T-cell (primary cell): ENCODE measurements at regions not wholly inside any gene's neighbourhood (a gene's known extent, or its start where the extent isn't known, plus 50 kb on each side); places are given as distances from the start of the nearest gene placed in this dataset.

Source experiments
- ATAC-seq, 4 experiments: fragments of 200-7000 bp in 3 of 4; fragments of 150-1000 bp in 1 of 4; cut with Tn5 transposase; replicated peaks in 1 of 4; 1 replicate in 3 of 4; 2 replicates in 1 of 4; pipeline ENCODE4 v1.10.0; 2021; ENCODE audit warnings: moderate library complexity in 3 of 4, mild to moderate bottlenecking in 2 of 4, moderate number of reproducible peaks in 1 of 4
- CTCF ChIA-PET, 2 donors: fragments of 300-600 bp; sonication (Branson Sonifier 250); formaldehyde crosslinking; loops; one replicate each; lab custom pipeline; 2022; ENCODE audit warnings: antibody characterized with exemption in 2 of 2; lab: Charles Lee
- POLR2A ChIA-PET, 2 donors: fragments of 300-600 bp; sonication (Branson Sonifier 250); formaldehyde crosslinking; loops; one replicate each; lab custom pipeline; 2022; ENCODE audit warnings: antibody characterized with exemption in 2 of 2; lab: Charles Lee
- DNase-seq, 35 experiments: peaks; one replicate each; pipeline versions ENCODE4 v3.0.0 to v3.0.0-alpha.2; 2013 to 2023
- H3K27ac ChIP-seq: one replicate; pipeline ENCODE4 v1.5.1; 2013; ENCODE audit warnings: low read length
- H3K27me3 ChIP-seq, 2 experiments: replicated peaks in 1 of 2; 1 replicate in 1 of 2; 2 replicates in 1 of 2; pipeline versions ENCODE4 v1.6.1 to v1.7.0; 2013; ENCODE audit warnings: low read length in 1 of 2, mixed read lengths in 1 of 2; ENCODE audit not compliant: control insufficient read depth in 2 of 2, insufficient read depth in 2 of 2; ENCODE audit errors: extremely low read depth in 1 of 2
- H3K36me3 ChIP-seq, 2 donors: 1 replicate in 1 of 2; 2 replicates in 1 of 2; pipeline versions ENCODE4 v1.6.1 to v1.7.0; 2013; ENCODE audit warnings: low read length in 1 of 2; ENCODE audit not compliant: control insufficient read depth in 2 of 2, insufficient read depth in 1 of 2; ENCODE audit errors: extremely low read depth in 1 of 2
- H3K4me1 ChIP-seq, 2 experiments: 1 replicate in 1 of 2; 2 replicates in 1 of 2; pipeline versions ENCODE4 v1.6.1 to v1.7.0; 2013; ENCODE audit warnings: low read length in 2 of 2, mixed read lengths in 1 of 2; ENCODE audit not compliant: insufficient read depth in 2 of 2, control insufficient read depth in 1 of 2; ENCODE audit errors: extremely low read depth in 1 of 2
- H3K4me3 ChIP-seq, 2 donors: 1 replicate in 1 of 2; 2 replicates in 1 of 2; pipeline versions ENCODE4 v1.5.1 to v1.7.0; 2013; ENCODE audit warnings: mild to moderate bottlenecking in 2 of 2, low read length in 1 of 2, moderate library complexity in 1 of 2; ENCODE audit not compliant: control insufficient read depth in 1 of 2; ENCODE audit errors: extremely low read depth in 1 of 2
- H3K9me3 ChIP-seq: 2 replicates; pipeline ENCODE4 v1.7.0; 2013
- H3K27ac Mint-ChIP-seq, 2 donors: one replicate each; pipeline ENCODE4 v1.8.0; 2020 to 2021; ENCODE audit warnings: mild to moderate bottlenecking in 2 of 2, mixed read lengths in 2 of 2
- H3K27me3 Mint-ChIP-seq, 2 donors: one replicate each; pipeline ENCODE4 v1.8.0; 2021 to 2022; ENCODE audit warnings: mixed read lengths in 2 of 2
- H3K36me3 Mint-ChIP-seq: one replicate; pipeline ENCODE4 v1.8.0; 2021; ENCODE audit warnings: mixed read lengths
- H3K4me1 Mint-ChIP-seq, 3 donors: one replicate each; pipeline ENCODE4 v1.8.0; 2020 to 2022; ENCODE audit warnings: mixed read lengths in 3 of 3, mild to moderate bottlenecking in 1 of 3
- H3K4me3 Mint-ChIP-seq, 3 donors: one replicate each; pipeline ENCODE4 v1.8.0; 2020 to 2022; ENCODE audit warnings: mild to moderate bottlenecking in 3 of 3, mixed read lengths in 3 of 3, moderate library complexity in 3 of 3
- H3K9me3 Mint-ChIP-seq, 3 donors: one replicate each; pipeline ENCODE4 v1.8.0; 2020 to 2022; ENCODE audit warnings: mixed read lengths in 3 of 3
- WGBS: methylation state at CpG from one replicate; pipeline ENCODE4 v1.1.5; 2013; ENCODE audit warnings: missing lambda C conversion rate; ENCODE audit not compliant: insufficient coverage; 5-methylcytosine and 5-hydroxymethylcytosine counted together

- Mint-ChIP-seq H3K4me3 (no peak overlapping the region), H3K27ac (no peak overlapping the region), H3K4me1 (no peaks in the 10 kb centered on the region), H3K9me3 (peaks cover 14 to 18% (median 15%) of the 10 kb centered on the region in 3 donors), H3K27me3 (no peaks in the 10 kb centered on the region), H3K36me3 (no peaks in the 10 kb centered on the region)
- no peaks in the 10 kb centered on the region for H3K27me3 ChIP-seq
- peaks cover 2% of the 10 kb centered on the region for H3K9me3 ChIP-seq
- POLR2A ChIA-PET = no interaction called here
- no peaks in the 10 kb centered on the region for H3K36me3 ChIP-seq
- H3K27ac ChIP-seq = no peak overlapping the region
- DNase-seq (no peak), ATAC-seq (no peak)
- CTCF ChIA-PET = no interaction called here
- no peaks in the 10 kb centered on the region for H3K4me1 ChIP-seq
- H3K4me3 ChIP-seq = no peak overlapping the region
These were observed 782.7 kb upstream of the KIF2B start for GRCh38 chr17:53039981-53040380.

- no peak for DNase-seq
- H3K9me3 Mint-ChIP-seq = peaks cover 14 to 36% (median 17%) of the 10 kb centered on the region in 3 donors
- ChIA-PET CTCF (no interaction called here), POLR2A (no interaction called here)
- H3K4me3 ChIP-seq = no peak overlapping the region
- no peaks in the 10 kb centered on the region for H3K36me3 ChIP-seq
- H3K27me3 Mint-ChIP-seq = no peaks in the 10 kb centered on the region
- H3K9me3 ChIP-seq = no peaks in the 10 kb centered on the region
- no peaks in the 10 kb centered on the region for H3K4me1 ChIP-seq
- no peak overlapping the region for H3K27ac Mint-ChIP-seq
- no peaks in the 10 kb centered on the region for H3K36me3 Mint-ChIP-seq
- no peak for ATAC-seq
- H3K27me3 ChIP-seq = no peaks in the 10 kb centered on the region
- no peak overlapping the region for H3K27ac ChIP-seq
- H3K4me3 Mint-ChIP-seq = no peak overlapping the region
- no peaks in the 10 kb centered on the region for H3K4me1 Mint-ChIP-seq
These were observed 789.4 kb upstream of the KIF2B start for GRCh38 chr17:53033297-53033696.

DNA sequence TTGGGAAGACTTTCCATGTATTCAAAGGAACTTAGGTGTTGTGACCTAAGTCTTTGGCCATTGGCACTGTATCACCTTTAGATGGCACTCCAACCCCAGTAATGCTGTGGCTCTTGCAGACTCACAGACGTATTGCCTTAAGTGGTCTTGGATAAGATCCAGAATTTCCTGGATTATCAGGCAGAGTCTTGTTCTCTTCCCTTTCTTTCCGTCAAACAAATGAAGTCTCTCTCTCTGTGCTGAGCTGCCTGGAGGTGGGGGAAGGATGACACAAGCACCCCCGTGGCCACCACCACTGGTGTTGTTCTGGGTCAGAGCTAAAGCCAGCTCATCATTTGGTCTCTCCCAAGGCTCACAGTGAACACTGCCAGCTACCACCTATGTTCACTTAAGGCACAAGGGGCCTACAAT lies 789.9 kb upstream of the KIF2B start:
- ATAC-seq = no peak
- Histone ChIP-seq H3K9me3 (no peaks in the 10 kb centered on the region), H3K27ac (no peak overlapping the region), H3K36me3 (no peaks in the 10 kb centered on the region), H3K4me3 (no peak overlapping the region), H3K4me1 (no peaks in the 10 kb centered on the region), H3K27me3 (no peaks in the 10 kb centered on the region)
- ChIA-PET CTCF (no interaction called here), POLR2A (no interaction called here)
- no peak overlapping the region for H3K4me3 Mint-ChIP-seq
- no peaks in the 10 kb centered on the region for H3K36me3 Mint-ChIP-seq
- no peaks in the 10 kb centered on the region for H3K4me1 Mint-ChIP-seq
- H3K27me3 Mint-ChIP-seq = no peaks in the 10 kb centered on the region
- no peak overlapping the region for H3K27ac Mint-ChIP-seq
- H3K9me3 Mint-ChIP-seq = peaks cover 17 to 40% (median 19%) of the 10 kb centered on the region in 3 donors
- WGBS = no CpG with 5 or more reads among the region's 3 CpGs
- no peak for DNase-seq

DNA sequence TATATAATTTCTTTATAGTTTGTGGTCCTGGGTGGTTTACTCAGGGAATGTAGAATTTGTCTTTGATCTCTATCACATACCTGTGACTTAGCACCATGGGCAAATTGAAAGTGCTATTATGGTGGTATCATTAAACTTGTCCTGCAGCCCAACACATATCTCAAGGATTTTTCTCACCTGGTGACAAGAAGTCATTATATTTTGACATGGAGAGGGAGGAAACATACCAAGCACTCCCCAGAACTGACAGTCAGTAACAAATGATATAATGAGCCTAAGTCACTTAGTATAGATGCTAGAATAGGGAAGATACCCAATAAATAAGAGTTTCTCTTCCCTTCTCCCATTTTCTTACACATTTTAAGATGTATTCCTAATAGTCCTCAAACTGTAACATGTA lies 805.5 kb upstream of the KIF2B start:
- no peaks in the 10 kb centered on the region for H3K4me1 Mint-ChIP-seq

GRCh38 chr17:53016085-53016484 lies 806.6 kb upstream of the KIF2B start:
- ATAC-seq = no peak
- Histone ChIP-seq H3K27ac (no peak overlapping the region), H3K27me3 (no peaks in the 10 kb centered on the region), H3K36me3 (no peaks in the 10 kb centered on the region), H3K4me1 (no peaks in the 10 kb centered on the region), H3K9me3 (no peaks in the 10 kb centered on the region), H3K4me3 (no peak overlapping the region)
- H3K36me3 Mint-ChIP-seq = no peaks in the 10 kb centered on the region
- no peak overlapping the region for H3K27ac Mint-ChIP-seq
- H3K4me1 Mint-ChIP-seq = no peaks in the 10 kb centered on the region
- H3K27me3 Mint-ChIP-seq = no peaks in the 10 kb centered on the region
- DNase-seq = no peak
- CTCF ChIA-PET = no interaction called here
- H3K4me3 Mint-ChIP-seq = no peak overlapping the region
- POLR2A ChIA-PET = no interaction called here
- H3K9me3 Mint-ChIP-seq = peaks cover 11 to 18% (median 13%) of the 10 kb centered on the region in 3 donors

More for the DNA sequence above, 805.5 kb upstream of the KIF2B start:
- no peaks in the 10 kb centered on the region for H3K27me3 Mint-ChIP-seq
- H3K9me3 Mint-ChIP-seq = peaks cover 11 to 22% (median 13%) of the 10 kb centered on the region in 3 donors
- Histone ChIP-seq H3K36me3 (no peaks in the 10 kb centered on the region), H3K27ac (no peak overlapping the region), H3K9me3 (no peaks in the 10 kb centered on the region), H3K4me1 (no peaks in the 10 kb centered on the region), H3K27me3 (no peaks in the 10 kb centered on the region), H3K4me3 (no peak overlapping the region)
- ChIA-PET POLR2A (no interaction called here), CTCF (no interaction called here)
- DNase-seq (no peak), ATAC-seq (no peak)
- no peak overlapping the region for H3K4me3 Mint-ChIP-seq
- no peak overlapping the region for H3K27ac Mint-ChIP-seq
- no peaks in the 10 kb centered on the region for H3K36me3 Mint-ChIP-seq

GRCh38 chr17:53012364-53012763 lies 810.4 kb upstream of the KIF2B start:
- Mint-ChIP-seq H3K27ac (no peak overlapping the region), H3K4me3 (no peak overlapping the region), H3K36me3 (no peaks in the 10 kb centered on the region), H3K27me3 (no peaks in the 10 kb centered on the region), H3K9me3 (peaks cover 9 to 12% (median 11%) of the 10 kb centered on the region in 3 donors), H3K4me1 (no peaks in the 10 kb centered on the region)
- no peak for DNase-seq
- Histone ChIP-seq H3K4me3 (no peak overlapping the region), H3K27ac (no peak overlapping the region), H3K36me3 (no peaks in the 10 kb centered on the region), H3K9me3 (no peaks in the 10 kb centered on the region), H3K27me3 (no peaks in the 10 kb centered on the region), H3K4me1 (no peaks in the 10 kb centered on the region)
- 57% methylated on average over 1 of the region's 2 CpGs for WGBS
- no peak for ATAC-seq
- CTCF ChIA-PET = no interaction called here
- POLR2A ChIA-PET = no interaction called here

- Mint-ChIP-seq H3K4me3 (no peak overlapping the region), H3K9me3 (peaks cover 9 to 21% (median 20%) of the 10 kb centered on the region in 3 donors), H3K36me3 (no peaks in the 10 kb centered on the region), H3K27me3 (no peaks in the 10 kb centered on the region), H3K4me1 (no peaks in the 10 kb centered on the region), H3K27ac (no peak overlapping the region)
- Histone ChIP-seq H3K27me3 (no peaks in the 10 kb centered on the region), H3K9me3 (no peaks in the 10 kb centered on the region), H3K4me1 (no peaks in the 10 kb centered on the region), H3K27ac (no peak overlapping the region), H3K4me3 (no peak overlapping the region), H3K36me3 (no peaks in the 10 kb centered on the region)
- ChIA-PET CTCF (no interaction called here), POLR2A (no interaction called here)
- no peak for ATAC-seq
- no CpG with 5 or more reads among the region's 1 CpG for WGBS
- no peak for DNase-seq
These were observed 816.7 kb upstream of the KIF2B start for GRCh38 chr17:53006006-53006405.
